22Rv1 (cell line): ENCODE measurements at regions not wholly inside any gene's neighbourhood (a gene's known extent, or its start where the extent isn't known, plus 50 kb on each side); places are given as distances from the start of the nearest gene placed in this dataset.

Experiments used
- CTCF ChIP-seq: fragments of 450-650 bp; IDR thresholded peaks from 2 replicates; pipeline ENCODE4 v1.5.1; 2017; ENCODE audit warnings: mild to moderate bottlenecking
- ZFX ChIP-seq: fragments of 450-650 bp; IDR thresholded peaks from 2 replicates; pipeline ENCODE4 v1.6.1; 2017; ENCODE audit warnings: antibody characterized with exemption, borderline replicate concordance

DNA sequence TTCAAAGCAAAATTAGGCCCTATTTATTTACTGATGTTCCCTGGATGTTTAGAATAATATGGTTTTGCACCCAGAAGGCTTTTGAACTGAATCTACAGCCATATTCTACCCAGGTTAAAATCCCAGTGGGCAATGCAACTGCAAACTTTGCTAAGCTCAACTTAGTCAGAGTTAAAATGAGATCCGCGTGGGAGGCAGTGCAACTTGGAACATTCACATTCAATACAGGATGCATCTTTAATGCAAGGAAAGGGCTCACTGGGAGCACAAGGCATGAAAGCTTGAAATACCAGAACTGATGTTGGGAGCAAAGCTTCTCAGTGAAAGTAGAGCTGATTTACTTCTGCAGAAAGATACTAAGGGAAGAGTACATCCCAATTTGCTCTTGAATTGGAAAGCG lies 281.2 kb upstream of the DEFB112 start:
- TF ChIP-seq CTCF (no peak), ZFX (no peak)
